DND-41 (cell line): ENCODE measurements at regions not wholly inside any gene's neighbourhood (a gene's known extent, or its start where the extent isn't known, plus 50 kb on each side); places are given as distances from the start of the nearest gene placed in this dataset.

ENCODE experiments used
- ATAC-seq: fragments of 200-7000 bp; cut with Tn5 transposase; 3 replicates; pipeline ENCODE4 v1.9.1; 2021; ENCODE audit warnings: low read depth; ENCODE audit not compliant: insufficient read depth
- DNase-seq: peaks from one replicate; pipeline ENCODE4 v3.0.0-alpha.2; 2020
- H2AFZ ChIP-seq: 2 replicates; pipeline ENCODE4 v1.6.0; 2012; ENCODE audit warnings: low read depth, low read length
- H3K27ac ChIP-seq: 2 replicates; pipeline ENCODE4 v1.5.1; 2012; ENCODE audit warnings: low read length, inconsistent platforms
- H3K27me3 ChIP-seq: fragments of 200-600 bp; sonication (generic); 2 replicates; pipeline ENCODE4 v1.6.0; 2012; ENCODE audit warnings: low read length, mild to moderate bottlenecking, inconsistent platforms; ENCODE audit not compliant: insufficient read depth, poor library complexity
- H3K36me3 ChIP-seq: 2 replicates; pipeline ENCODE4 v1.5.1; 2012; ENCODE audit warnings: low read length, inconsistent platforms; ENCODE audit not compliant: insufficient read depth
- H3K4me1 ChIP-seq: 2 replicates; pipeline ENCODE4 v1.5.1; 2012; ENCODE audit warnings: mild to moderate bottlenecking, low read length; ENCODE audit not compliant: insufficient read depth
- H3K4me2 ChIP-seq: 2 replicates; pipeline ENCODE4 v1.6.0; 2012; ENCODE audit warnings: mild to moderate bottlenecking, moderate library complexity, low read length, inconsistent platforms; ENCODE audit not compliant: insufficient read depth
- H3K4me3 ChIP-seq, 2 experiments: fragments of 200-600 bp in 1 of 2; shearing (Covaris generic) in 1 of 2; 2 replicates each; pipeline ENCODE4 v1.5.1; 2012 to 2016; ENCODE audit warnings: inconsistent platforms in 2 of 2, low read length in 2 of 2, mild to moderate bottlenecking in 2 of 2, low read depth in 1 of 2, moderate library complexity in 1 of 2
- H3K79me2 ChIP-seq: 2 replicates; pipeline ENCODE4 v1.6.0; 2012; ENCODE audit warnings: low read length, inconsistent platforms; ENCODE audit not compliant: insufficient read depth
- H3K9ac ChIP-seq: 2 replicates; pipeline ENCODE4 v1.6.0; 2012; ENCODE audit warnings: low read depth, mild to moderate bottlenecking, inconsistent platforms, low read length, moderate library complexity
- H3K9me3 ChIP-seq: 2 replicates; pipeline ENCODE4 v1.5.1; 2012; ENCODE audit warnings: low read length, moderate library complexity, mild to moderate bottlenecking, inconsistent platforms; ENCODE audit not compliant: insufficient read depth, severe bottlenecking
- H4K20me1 ChIP-seq: 2 replicates; pipeline ENCODE4 v1.6.0; 2012; ENCODE audit warnings: low read length; ENCODE audit not compliant: insufficient read depth
- CTCF ChIP-seq: IDR thresholded peaks from 2 replicates; pipeline ENCODE4 v1.5.1; 2012; ENCODE audit warnings: borderline replicate concordance, low read length, moderate library complexity, mild to moderate bottlenecking; ENCODE audit not compliant: poor library complexity, severe bottlenecking; ENCODE audit errors: extremely low read depth
- EZH2 ChIP-seq: IDR thresholded peaks from 3 replicates; pipeline ENCODE4 v1.6.1; 2012; ENCODE audit warnings: borderline replicate concordance, low read depth, mild to moderate bottlenecking, moderate library complexity, low read length, inconsistent platforms; ENCODE audit not compliant: severe bottlenecking

- H3K4me3 ChIP-seq: no peak overlapping the region
- no peak for ATAC-seq
- no peak overlapping the region for H2AFZ ChIP-seq
- no peaks in the 10 kb centered on the region for H3K27me3 ChIP-seq
- H3K9me3 ChIP-seq: peaks cover 3% of the 10 kb centered on the region
- no peaks in the 10 kb centered on the region for H3K79me2 ChIP-seq
- no peak overlapping the region for H3K9ac ChIP-seq
- H4K20me1 ChIP-seq: no peaks in the 10 kb centered on the region
- no peak overlapping the region for H3K4me2 ChIP-seq
- H3K4me1 ChIP-seq: no peaks in the 10 kb centered on the region
- no peak for TF ChIP-seq EZH2
- no peak for TF ChIP-seq CTCF
- no peak overlapping the region for H3K27ac ChIP-seq
- H3K36me3 ChIP-seq: no peaks in the 10 kb centered on the region
- DNase-seq: no peak
These were observed 201.4 kb downstream of the RBM43 start for GRCh38 chr2:151060287-151060686.

GRCh38 chr2:151056870-151057269 lies 204.8 kb downstream of the RBM43 start:
- H2AFZ ChIP-seq: no peak overlapping the region
- no peak for DNase-seq
- H3K79me2 ChIP-seq: no peaks in the 10 kb centered on the region
- H3K36me3 ChIP-seq: no peaks in the 10 kb centered on the region
- no peaks in the 10 kb centered on the region for H3K4me1 ChIP-seq
- no peaks in the 10 kb centered on the region for H3K27me3 ChIP-seq
- no peak overlapping the region for H3K9ac ChIP-seq
- H3K9me3 ChIP-seq: no peaks in the 10 kb centered on the region
- H4K20me1 ChIP-seq: no peaks in the 10 kb centered on the region
- no peak overlapping the region for H3K4me3 ChIP-seq
- no peak overlapping the region for H3K27ac ChIP-seq
- TF ChIP-seq CTCF: no peak
- H3K4me2 ChIP-seq: no peak overlapping the region
- no peak for ATAC-seq

- Histone ChIP-seq H3K4me2 (no peak overlapping the region), H4K20me1 (no peaks in the 10 kb centered on the region), H3K36me3 (no peaks in the 10 kb centered on the region), H3K27ac (no peak overlapping the region), H3K4me1 (no peaks in the 10 kb centered on the region), H3K27me3 (no peaks in the 10 kb centered on the region), H2AFZ (no peak overlapping the region), H3K9ac (no peak overlapping the region), H3K4me3 (no peak overlapping the region), H3K79me2 (no peaks in the 10 kb centered on the region), H3K9me3 (no peaks in the 10 kb centered on the region)
- ATAC-seq (no peak), DNase-seq (no peak)
- TF ChIP-seq CTCF: no peak
- TF ChIP-seq EZH2: no peak
These were observed 208.0 kb downstream of the RBM43 start for GRCh38 chr2:151053661-151053990.

- no peaks in the 10 kb centered on the region for H4K20me1 ChIP-seq
- no peak for ATAC-seq
- TF ChIP-seq CTCF: no peak
- no peak for TF ChIP-seq EZH2
- no peaks in the 10 kb centered on the region for H3K4me1 ChIP-seq
- no peak overlapping the region for H3K9ac ChIP-seq
- no peaks in the 10 kb centered on the region for H3K36me3 ChIP-seq
- H2AFZ ChIP-seq: no peak overlapping the region
- no peak overlapping the region for H3K27ac ChIP-seq
- H3K27me3 ChIP-seq: no peaks in the 10 kb centered on the region
- no peaks in the 10 kb centered on the region for H3K79me2 ChIP-seq
- no peak overlapping the region for H3K4me2 ChIP-seq
- no peak overlapping the region for H3K4me3 ChIP-seq
- DNase-seq: no peak
- H3K9me3 ChIP-seq: no peaks in the 10 kb centered on the region
These were observed 208.6 kb downstream of the RBM43 start for GRCh38 chr2:151052850-151053660.
